ENCODE measurements at regions not wholly inside any gene's neighbourhood (a gene's known extent, or its start where the extent isn't known, plus 50 kb on each side); places are given as distances from the start of the nearest gene placed in this dataset.

- TF ChIP-seq MAX (IDR thresholded peaks at IDR 0.05; ENCODE audit: low read depth, low read length) (no peak), CTCF (IDR thresholded peaks at IDR 0.05; ENCODE audit: low read depth, low read length) (no peak), POLR2A (IDR thresholded peaks at IDR 0.05; ENCODE audit: extremely low read depth, insufficient read length) (no peak), MYC (IDR thresholded peaks at IDR 0.05; ENCODE audit: low read depth, low read length) (no peak)
These were observed 355.4 kb downstream of the CAAP1 start for GRCh38 chr9:26537211-26537610.
